C4-2B (cell line): ENCODE measurements at regions not wholly inside any gene's neighbourhood (a gene's known extent, or its start where the extent isn't known, plus 50 kb on each side); places are given as distances from the start of the nearest gene placed in this dataset.

ENCODE experiments used
- ZFX ChIP-seq: fragments of 450-650 bp; IDR thresholded peaks from 2 replicates; pipeline ENCODE4 v1.6.1; 2017
- TF ChIP-seq, protein P1 (sequence below): fragments of 450-650 bp; conservative IDR thresholded peaks from 2 replicates; pipeline ENCODE4 v1.5.1; 2017; ENCODE audit warnings: mild to moderate bottlenecking

GRCh38 chr2:224281374-224281773, 120.5 kb downstream of the FAM124B start:
- TF ChIP-seq, protein P1, sequence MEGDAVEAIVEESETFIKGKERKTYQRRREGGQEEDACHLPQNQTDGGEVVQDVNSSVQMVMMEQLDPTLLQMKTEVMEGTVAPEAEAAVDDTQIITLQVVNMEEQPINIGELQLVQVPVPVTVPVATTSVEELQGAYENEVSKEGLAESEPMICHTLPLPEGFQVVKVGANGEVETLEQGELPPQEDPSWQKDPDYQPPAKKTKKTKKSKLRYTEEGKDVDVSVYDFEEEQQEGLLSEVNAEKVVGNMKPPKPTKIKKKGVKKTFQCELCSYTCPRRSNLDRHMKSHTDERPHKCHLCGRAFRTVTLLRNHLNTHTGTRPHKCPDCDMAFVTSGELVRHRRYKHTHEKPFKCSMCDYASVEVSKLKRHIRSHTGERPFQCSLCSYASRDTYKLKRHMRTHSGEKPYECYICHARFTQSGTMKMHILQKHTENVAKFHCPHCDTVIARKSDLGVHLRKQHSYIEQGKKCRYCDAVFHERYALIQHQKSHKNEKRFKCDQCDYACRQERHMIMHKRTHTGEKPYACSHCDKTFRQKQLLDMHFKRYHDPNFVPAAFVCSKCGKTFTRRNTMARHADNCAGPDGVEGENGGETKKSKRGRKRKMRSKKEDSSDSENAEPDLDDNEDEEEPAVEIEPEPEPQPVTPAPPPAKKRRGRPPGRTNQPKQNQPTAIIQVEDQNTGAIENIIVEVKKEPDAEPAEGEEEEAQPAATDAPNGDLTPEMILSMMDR: no peak
- no peak for TF ChIP-seq ZFX
